CD4-positive, CD25-positive, alpha-beta regulatory T cell (primary cell): ENCODE measurements at regions not wholly inside any gene's neighbourhood (a gene's known extent, or its start where the extent isn't known, plus 50 kb on each side); places are given as distances from the start of the nearest gene placed in this dataset.

Experiments
- ATAC-seq, 2 donors: fragments of 150-1000 bp; cut with Tn5 transposase; one replicate each; pipeline ENCODE4 v1.10.0; 2021; ENCODE audit warnings: low read depth in 2 of 2, moderate number of reproducible peaks in 2 of 2, moderate library complexity in 1 of 2
- DNase-seq, 3 donors: peaks; one replicate each; pipeline versions ENCODE4 v3.0.0 to v3.0.0-alpha.2; 2012 to 2022; ENCODE audit warnings: mixed read lengths in 1 of 3
- H3K27ac ChIP-seq: one replicate; pipeline ENCODE4 v1.7.0; 2013; ENCODE audit warnings: mild to moderate bottlenecking, low read length; ENCODE audit not compliant: insufficient read depth, poor library complexity, severe bottlenecking
- H3K27me3 ChIP-seq: one replicate; pipeline ENCODE4 v1.7.0; 2013; ENCODE audit warnings: low read length; ENCODE audit not compliant: control insufficient read depth, insufficient read depth
- H3K36me3 ChIP-seq: one replicate; pipeline ENCODE4 v1.7.0; 2013; ENCODE audit warnings: mild to moderate bottlenecking, low read length, moderate library complexity; ENCODE audit not compliant: control insufficient read depth, insufficient read depth
- H3K4me1 ChIP-seq: 2 replicates; pipeline ENCODE4 v1.7.0; 2013; ENCODE audit warnings: mild to moderate bottlenecking, low read length; ENCODE audit not compliant: insufficient read depth, control insufficient read depth, poor library complexity, severe bottlenecking
- H3K4me3 ChIP-seq: one replicate; pipeline ENCODE4 v1.7.0; 2013; ENCODE audit warnings: low read depth, mild to moderate bottlenecking, low read length, moderate library complexity
- H3K9me3 ChIP-seq, 2 experiments: 1 replicate in 1 of 2; 2 replicates in 1 of 2; pipeline ENCODE4 v1.7.0; 2013; ENCODE audit warnings: low read length in 2 of 2, mild to moderate bottlenecking in 1 of 2, moderate library complexity in 1 of 2; ENCODE audit not compliant: control insufficient read depth in 2 of 2
- H3K27ac Mint-ChIP-seq, 3 donors: one replicate each; pipeline ENCODE4 v1.8.0; 2020 to 2022; ENCODE audit warnings: mild to moderate bottlenecking in 3 of 3, mixed read lengths in 3 of 3, moderate library complexity in 2 of 3
- H3K27me3 Mint-ChIP-seq: one replicate; pipeline ENCODE4 v1.8.0; 2022; ENCODE audit warnings: mild to moderate bottlenecking, mixed read lengths
- H3K36me3 Mint-ChIP-seq: one replicate; pipeline ENCODE4 v1.8.0; 2020; ENCODE audit warnings: mixed read lengths
- H3K4me1 Mint-ChIP-seq, 4 donors: one replicate each; pipeline ENCODE4 v1.8.0; 2020 to 2022; ENCODE audit warnings: mixed read lengths in 4 of 4, mild to moderate bottlenecking in 1 of 4
- H3K4me3 Mint-ChIP-seq, 4 donors: one replicate each; pipeline ENCODE4 v1.8.0; 2020 to 2022; ENCODE audit warnings: mild to moderate bottlenecking in 4 of 4, mixed read lengths in 4 of 4, moderate library complexity in 3 of 4
- H3K9me3 Mint-ChIP-seq, 7 donors: one replicate each; pipeline ENCODE4 v1.8.0; 2020 to 2022; ENCODE audit warnings: mixed read lengths in 7 of 7, mild to moderate bottlenecking in 3 of 7, moderate library complexity in 2 of 7

DNA sequence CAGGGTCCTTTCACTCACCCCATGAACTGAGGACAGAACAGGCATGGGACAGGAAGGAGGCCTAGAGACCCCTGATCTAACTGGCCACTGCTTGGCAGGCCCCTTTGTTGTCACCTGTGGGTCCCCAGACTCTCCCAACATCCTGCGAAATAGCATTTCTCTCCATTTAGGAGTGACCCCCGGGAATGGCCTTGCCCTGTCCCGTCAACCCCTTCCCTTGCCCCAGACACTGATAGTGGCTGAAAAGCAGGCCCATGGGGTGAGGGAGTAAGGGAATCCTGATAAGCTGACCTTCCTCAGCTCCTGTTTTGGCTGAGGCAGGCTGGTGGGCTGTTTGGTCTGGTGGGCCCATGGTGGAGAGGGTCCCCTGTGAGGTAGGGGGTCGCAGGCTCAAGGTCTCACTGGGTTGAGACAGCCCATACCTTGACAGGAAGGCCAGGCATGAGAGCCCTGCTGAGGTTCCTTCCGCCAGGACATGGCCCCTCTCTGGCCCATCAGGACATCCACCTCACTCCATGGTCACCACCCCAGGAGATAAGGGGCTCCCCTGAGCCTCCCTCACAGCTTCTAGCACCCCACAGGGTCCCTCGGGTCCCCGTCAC, 139.3 kb downstream of the MRPL14 start:
- Mint-ChIP-seq H3K36me3 (no peaks in the 10 kb centered on the region), H3K27me3 (no peaks in the 10 kb centered on the region), H3K4me3 (no peak overlapping the region), H3K27ac (no peak overlapping the region), H3K9me3 (peaks cover 0 to 2% (median 0%) of the 10 kb centered on the region in 7 donors), H3K4me1 (no peaks in the 10 kb centered on the region)
- no peaks in the 10 kb centered on the region for H3K9me3 ChIP-seq
- H3K27me3 ChIP-seq: no peaks in the 10 kb centered on the region
- ATAC-seq: no peak
- no peak for DNase-seq
- H3K27ac ChIP-seq: no peak overlapping the region
- no peaks in the 10 kb centered on the region for H3K36me3 ChIP-seq
- no peaks in the 10 kb centered on the region for H3K4me1 ChIP-seq
- no peak overlapping the region for H3K4me3 ChIP-seq

DNA sequence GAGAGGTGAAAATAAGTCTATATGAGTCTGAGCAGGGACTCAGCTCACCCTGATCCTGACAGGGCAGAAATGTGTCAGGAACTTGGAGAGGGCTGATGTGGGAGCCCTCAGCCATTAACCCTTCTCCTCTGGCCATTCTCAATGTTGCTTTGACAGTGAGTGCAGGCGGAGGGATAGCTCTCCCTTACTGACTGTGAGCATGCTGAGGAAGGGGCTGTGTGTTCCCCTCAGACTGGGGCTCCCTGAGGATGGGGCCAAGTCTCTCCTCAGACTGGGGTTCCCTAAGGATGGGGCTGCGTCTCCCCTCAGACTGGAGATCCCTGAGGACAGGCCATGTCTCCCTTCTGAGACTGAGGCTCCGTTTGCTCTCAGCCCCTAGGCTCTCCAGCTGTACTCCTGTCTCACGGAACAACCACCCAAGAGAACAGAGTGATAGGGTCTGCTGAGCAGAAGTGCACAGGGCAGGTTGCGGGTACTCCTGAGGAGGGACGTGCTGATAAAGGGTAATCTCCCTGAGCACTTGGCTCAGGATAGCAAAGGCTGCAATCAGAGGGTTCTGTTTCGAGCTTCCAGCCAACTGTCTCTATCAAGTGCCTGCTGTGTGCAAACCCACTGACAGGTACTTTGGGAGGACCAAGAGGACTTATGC, 141.0 kb downstream of the MRPL14 start:
- ATAC-seq: no peak
- Mint-ChIP-seq H3K36me3 (no peaks in the 10 kb centered on the region), H3K4me1 (no peaks in the 10 kb centered on the region)

GRCh38 chr6:43985329-43985728, 141.9 kb downstream of the MRPL14 start:
- Histone ChIP-seq H3K9me3 (no peaks in the 10 kb centered on the region), H3K27me3 (no peaks in the 10 kb centered on the region), H3K4me1 (no peaks in the 10 kb centered on the region), H3K4me3 (no peak overlapping the region), H3K27ac (no peak overlapping the region), H3K36me3 (no peaks in the 10 kb centered on the region)
- H3K27me3 Mint-ChIP-seq: no peaks in the 10 kb centered on the region
- H3K27ac Mint-ChIP-seq: no peak overlapping the region
- H3K36me3 Mint-ChIP-seq: no peaks in the 10 kb centered on the region
- peaks cover 0 to 2% (median 0%) of the 10 kb centered on the region in 7 donors for H3K9me3 Mint-ChIP-seq
- ATAC-seq (no peak), DNase-seq (no peak)
- H3K4me1 Mint-ChIP-seq: no peaks in the 10 kb centered on the region
- no peak overlapping the region for H3K4me3 Mint-ChIP-seq

More for the DNA sequence above, 141.0 kb downstream of the MRPL14 start:
- no peak overlapping the region for H3K27ac ChIP-seq
- Mint-ChIP-seq H3K4me3 (no peak overlapping the region), H3K27me3 (no peaks in the 10 kb centered on the region), H3K9me3 (peaks cover 0 to 2% (median 0%) of the 10 kb centered on the region in 7 donors), H3K27ac (no peak overlapping the region)
- H3K27me3 ChIP-seq: no peaks in the 10 kb centered on the region
- no peak overlapping the region for H3K4me3 ChIP-seq
- no peaks in the 10 kb centered on the region for H3K36me3 ChIP-seq
- H3K9me3 ChIP-seq: no peaks in the 10 kb centered on the region
- DNase-seq: no peak
- no peaks in the 10 kb centered on the region for H3K4me1 ChIP-seq

- Mint-ChIP-seq H3K27me3 (no peaks in the 10 kb centered on the region), H3K36me3 (no peaks in the 10 kb centered on the region), H3K4me1 (no peaks in the 10 kb centered on the region), H3K9me3 (peaks cover 0 to 2% (median 0%) of the 10 kb centered on the region in 7 donors), H3K27ac (no peak overlapping the region), H3K4me3 (no peak overlapping the region)
- ATAC-seq (no peak), DNase-seq (no peak)
- Histone ChIP-seq H3K9me3 (no peaks in the 10 kb centered on the region), H3K4me3 (no peak overlapping the region), H3K27ac (no peak overlapping the region), H3K27me3 (no peaks in the 10 kb centered on the region), H3K36me3 (no peaks in the 10 kb centered on the region), H3K4me1 (no peaks in the 10 kb centered on the region)
These were observed 142.6 kb downstream of the MRPL14 start for GRCh38 chr6:43984442-43985321.

- H3K9me3 ChIP-seq: no peaks in the 10 kb centered on the region
- H3K36me3 Mint-ChIP-seq: no peaks in the 10 kb centered on the region
- H3K27me3 Mint-ChIP-seq: no peaks in the 10 kb centered on the region
These were observed 143.6 kb downstream of the MRPL14 start for GRCh38 chr6:43983632-43984031.

GRCh38 chr6:43983191-43983590, 144.1 kb downstream of the MRPL14 start:
- no peaks in the 10 kb centered on the region for H3K4me1 Mint-ChIP-seq
- no peaks in the 10 kb centered on the region for H3K36me3 Mint-ChIP-seq
- Histone ChIP-seq H3K4me3 (no peak overlapping the region), H3K36me3 (no peaks in the 10 kb centered on the region), H3K27me3 (no peaks in the 10 kb centered on the region), H3K4me1 (no peaks in the 10 kb centered on the region), H3K27ac (no peak overlapping the region), H3K9me3 (no peaks in the 10 kb centered on the region)
- ATAC-seq (no peak), DNase-seq (no peak)
- H3K4me3 Mint-ChIP-seq: no peak overlapping the region
- H3K27ac Mint-ChIP-seq: no peak overlapping the region
- H3K27me3 Mint-ChIP-seq: peaks cover 4% of the 10 kb centered on the region
- peaks cover 0 to 2% (median 0%) of the 10 kb centered on the region in 7 donors for H3K9me3 Mint-ChIP-seq

More at GRCh38 chr6:43983632-43984031, 143.6 kb downstream of the MRPL14 start:
- no peak overlapping the region for H3K27ac Mint-ChIP-seq
- H3K9me3 Mint-ChIP-seq: peaks cover 0 to 2% (median 0%) of the 10 kb centered on the region in 7 donors
- no peak overlapping the region for H3K4me3 Mint-ChIP-seq
- Histone ChIP-seq H3K4me1 (no peaks in the 10 kb centered on the region), H3K27ac (no peak overlapping the region), H3K4me3 (no peak overlapping the region), H3K27me3 (no peaks in the 10 kb centered on the region), H3K36me3 (no peaks in the 10 kb centered on the region)
- no peaks in the 10 kb centered on the region for H3K4me1 Mint-ChIP-seq
- ATAC-seq (no peak), DNase-seq (no peak)

DNA sequence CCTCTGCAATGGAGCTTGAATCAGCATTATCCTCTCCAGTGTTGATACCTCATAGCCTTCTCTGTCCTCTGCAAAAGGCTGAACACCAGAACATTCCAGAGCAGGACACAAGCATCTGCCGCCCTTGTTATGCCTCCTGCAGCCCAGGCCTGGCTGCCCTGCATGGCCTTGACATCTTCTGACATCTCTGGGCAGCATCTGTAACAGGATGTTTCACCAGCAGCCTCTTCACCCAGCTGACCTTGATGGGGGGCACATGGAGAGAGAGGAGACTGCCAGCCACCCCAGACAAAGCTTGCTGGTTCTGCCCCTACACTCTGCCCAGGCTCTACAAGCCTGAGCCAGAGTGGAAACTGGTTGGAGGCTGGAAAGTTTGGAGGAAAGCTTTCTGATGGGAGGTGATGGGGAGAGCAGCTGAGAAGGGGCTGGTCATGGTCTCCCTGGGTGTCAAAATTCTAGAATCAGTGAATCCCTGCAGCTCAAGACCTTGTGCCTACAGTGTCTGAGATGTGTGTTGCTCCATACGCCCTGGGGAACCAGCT, 145.1 kb downstream of the MRPL14 start:
- H3K27ac Mint-ChIP-seq: no peak overlapping the region
- no peaks in the 10 kb centered on the region for H3K4me1 ChIP-seq
- peaks cover 15% of the 10 kb centered on the region for H3K27me3 Mint-ChIP-seq
- no peak overlapping the region for H3K4me3 Mint-ChIP-seq
- peaks cover 0 to 2% (median 0%) of the 10 kb centered on the region in 7 donors for H3K9me3 Mint-ChIP-seq
- H3K4me1 Mint-ChIP-seq: no peaks in the 10 kb centered on the region
- H3K36me3 ChIP-seq: no peaks in the 10 kb centered on the region
- no peaks in the 10 kb centered on the region for H3K9me3 ChIP-seq
- ATAC-seq (no peak), DNase-seq (no peak)
- no peak overlapping the region for H3K4me3 ChIP-seq
- no peak overlapping the region for H3K27ac ChIP-seq
- H3K36me3 Mint-ChIP-seq: no peaks in the 10 kb centered on the region
- H3K27me3 ChIP-seq: no peaks in the 10 kb centered on the region
